KOPT-K1 (cell line): ENCODE measurements at regions not wholly inside any gene's neighbourhood (a gene's known extent, or its start where the extent isn't known, plus 50 kb on each side); places are given as distances from the start of the nearest gene placed in this dataset.

Source experiments
- H3K27ac ChIP-seq: fragments of 200-600 bp; sonication (generic); 2 replicates; pipeline ENCODE4 v1.5.1; 2016; ENCODE audit warnings: antibody characterized with exemption, mild to moderate bottlenecking, low read depth, low read length; ENCODE audit not compliant: poor library complexity, severe bottlenecking
- H3K36me3 ChIP-seq: fragments of 200-600 bp; sonication (generic); 2 replicates; pipeline ENCODE4 v1.5.1; 2017; ENCODE audit warnings: antibody characterized with exemption, mild to moderate bottlenecking, low read length, moderate library complexity; ENCODE audit not compliant: insufficient read depth
- H3K9me3 ChIP-seq: fragments of 200-600 bp; sonication (generic); 2 replicates; pipeline ENCODE4 v1.5.1; 2017; ENCODE audit warnings: antibody characterized with exemption, low read length, mild to moderate bottlenecking; ENCODE audit not compliant: insufficient read depth, poor library complexity, severe bottlenecking

- H3K27ac ChIP-seq, result no peak overlapping the region
- no peaks in the 10 kb centered on the region for H3K36me3 ChIP-seq
- H3K9me3 ChIP-seq, result peaks cover 7% of the 10 kb centered on the region
Observed at GRCh38 chr15:93543093-93543492, 454.1 kb upstream of the RGMA start.

- Histone ChIP-seq H3K27ac (no peak overlapping the region), H3K36me3 (no peaks in the 10 kb centered on the region), H3K9me3 (no peaks in the 10 kb centered on the region)
Observed at GRCh38 chr15:93527374-93528050, 438.5 kb upstream of the RGMA start.

GRCh38 chr15:93524432-93524831 lies 435.4 kb upstream of the RGMA start:
- Histone ChIP-seq H3K36me3 (no peaks in the 10 kb centered on the region), H3K27ac (no peak overlapping the region), H3K9me3 (no peaks in the 10 kb centered on the region)

GRCh38 chr15:93523481-93523880 lies 434.5 kb upstream of the RGMA start:
- Histone ChIP-seq H3K27ac (no peak overlapping the region), H3K36me3 (no peaks in the 10 kb centered on the region), H3K9me3 (no peaks in the 10 kb centered on the region)

- no peak overlapping the region for H3K27ac ChIP-seq
- H3K9me3 ChIP-seq, result no peaks in the 10 kb centered on the region
- H3K36me3 ChIP-seq, result no peaks in the 10 kb centered on the region
Observed at GRCh38 chr15:93520206-93520605, 431.2 kb upstream of the RGMA start.

GRCh38 chr15:93519599-93519998 lies 430.6 kb upstream of the RGMA start:
- Histone ChIP-seq H3K36me3 (no peaks in the 10 kb centered on the region), H3K9me3 (no peaks in the 10 kb centered on the region), H3K27ac (no peak overlapping the region)

- no peaks in the 10 kb centered on the region for H3K36me3 ChIP-seq
- H3K27ac ChIP-seq, result no peak overlapping the region
- H3K9me3 ChIP-seq, result no peaks in the 10 kb centered on the region
Observed at GRCh38 chr15:93517176-93517575, 428.2 kb upstream of the RGMA start.

GRCh38 chr15:93515256-93516051 lies 426.4 kb upstream of the RGMA start:
- no peak overlapping the region for H3K27ac ChIP-seq
- H3K36me3 ChIP-seq, result no peaks in the 10 kb centered on the region
- no peaks in the 10 kb centered on the region for H3K9me3 ChIP-seq

GRCh38 chr15:93506646-93507045 lies 417.6 kb upstream of the RGMA start:
- Histone ChIP-seq H3K9me3 (no peaks in the 10 kb centered on the region), H3K27ac (no peak overlapping the region), H3K36me3 (no peaks in the 10 kb centered on the region)

GRCh38 chr15:93505506-93505905 lies 416.5 kb upstream of the RGMA start:
- no peak overlapping the region for H3K27ac ChIP-seq
- no peaks in the 10 kb centered on the region for H3K36me3 ChIP-seq
- no peaks in the 10 kb centered on the region for H3K9me3 ChIP-seq

GRCh38 chr15:93501946-93502345 lies 412.9 kb upstream of the RGMA start:
- no peak overlapping the region for H3K27ac ChIP-seq
- no peaks in the 10 kb centered on the region for H3K36me3 ChIP-seq
- H3K9me3 ChIP-seq, result no peaks in the 10 kb centered on the region

- Histone ChIP-seq H3K9me3 (no peaks in the 10 kb centered on the region), H3K36me3 (no peaks in the 10 kb centered on the region), H3K27ac (no peak overlapping the region)
Observed at GRCh38 chr15:93500155-93500554, 411.1 kb upstream of the RGMA start.

- Histone ChIP-seq H3K27ac (no peak overlapping the region), H3K36me3 (no peaks in the 10 kb centered on the region), H3K9me3 (no peaks in the 10 kb centered on the region)
Observed at GRCh38 chr15:93497291-93497690, 408.3 kb upstream of the RGMA start.

- H3K9me3 ChIP-seq, result no peaks in the 10 kb centered on the region
- H3K36me3 ChIP-seq, result no peaks in the 10 kb centered on the region
- no peak overlapping the region for H3K27ac ChIP-seq
Observed at GRCh38 chr15:93496888-93497287, 407.9 kb upstream of the RGMA start.

GRCh38 chr15:93495799-93496637 lies 407.0 kb upstream of the RGMA start:
- H3K9me3 ChIP-seq, result no peaks in the 10 kb centered on the region
- no peaks in the 10 kb centered on the region for H3K36me3 ChIP-seq
- H3K27ac ChIP-seq, result no peak overlapping the region
